Activated CD8-positive, alpha-beta memory T cell treated with anti-CD3 and anti-CD28 coated beads for 48 hours (primary cell): ENCODE measurements at regions not wholly inside any gene's neighbourhood (a gene's known extent, or its start where the extent isn't known, plus 50 kb on each side); places are given as distances from the start of the nearest gene placed in this dataset.

ENCODE experiments used
- DNase-seq, 3 experiments: peaks; one replicate each; pipeline ENCODE4 v3.0.0-alpha.2; 2020; ENCODE audit warnings: low read depth in 2 of 3, low spot score in 2 of 3

GRCh38 chr6:43873806-43874714, 104.0 kb downstream of the VEGFA start:
- DNase-seq, result no peak

DNA sequence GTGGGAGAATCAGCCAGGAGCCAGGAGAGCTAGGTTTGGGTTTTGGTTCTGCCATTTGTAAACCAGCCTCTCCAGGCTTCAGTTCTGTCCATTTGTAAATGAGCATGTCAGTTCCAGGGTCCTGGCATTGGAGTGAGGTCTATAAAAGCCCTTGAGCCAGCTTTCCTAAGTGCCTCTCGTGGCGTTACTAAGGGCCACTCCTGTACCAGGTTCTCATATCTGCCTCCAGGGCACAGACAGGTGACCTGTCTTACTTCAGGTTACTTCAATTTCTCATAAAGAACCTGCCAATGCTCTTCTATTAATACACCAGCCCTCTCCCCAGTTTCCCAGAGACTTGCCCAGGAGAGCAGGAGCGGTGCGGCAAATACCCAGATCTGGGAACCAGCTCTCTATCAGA, 101.9 kb downstream of the VEGFA start:
- DNase-seq, result no peak

DNA sequence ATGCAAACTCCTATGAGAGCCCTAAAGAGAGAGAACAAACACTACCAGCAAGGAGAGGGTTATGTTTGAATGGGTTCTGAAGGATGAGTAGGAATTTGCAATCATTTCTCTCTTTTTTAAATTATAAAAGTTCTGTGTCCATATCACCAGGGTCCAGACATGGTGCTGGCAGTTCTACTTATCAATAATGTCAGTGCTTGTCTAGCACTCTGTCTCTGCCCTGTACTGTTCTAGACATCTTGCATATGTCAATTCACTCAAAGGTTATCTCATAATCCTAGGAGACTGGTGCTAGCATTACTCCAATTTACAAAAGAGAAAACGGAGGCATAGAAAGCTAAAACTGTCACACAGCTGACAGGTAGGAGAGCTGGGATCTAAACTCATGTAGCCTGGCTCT, 101.3 kb downstream of the VEGFA start:
- no peak for DNase-seq

- no peak for DNase-seq
These were observed 100.7 kb downstream of the VEGFA start for GRCh38 chr6:43870660-43871061.

DNA sequence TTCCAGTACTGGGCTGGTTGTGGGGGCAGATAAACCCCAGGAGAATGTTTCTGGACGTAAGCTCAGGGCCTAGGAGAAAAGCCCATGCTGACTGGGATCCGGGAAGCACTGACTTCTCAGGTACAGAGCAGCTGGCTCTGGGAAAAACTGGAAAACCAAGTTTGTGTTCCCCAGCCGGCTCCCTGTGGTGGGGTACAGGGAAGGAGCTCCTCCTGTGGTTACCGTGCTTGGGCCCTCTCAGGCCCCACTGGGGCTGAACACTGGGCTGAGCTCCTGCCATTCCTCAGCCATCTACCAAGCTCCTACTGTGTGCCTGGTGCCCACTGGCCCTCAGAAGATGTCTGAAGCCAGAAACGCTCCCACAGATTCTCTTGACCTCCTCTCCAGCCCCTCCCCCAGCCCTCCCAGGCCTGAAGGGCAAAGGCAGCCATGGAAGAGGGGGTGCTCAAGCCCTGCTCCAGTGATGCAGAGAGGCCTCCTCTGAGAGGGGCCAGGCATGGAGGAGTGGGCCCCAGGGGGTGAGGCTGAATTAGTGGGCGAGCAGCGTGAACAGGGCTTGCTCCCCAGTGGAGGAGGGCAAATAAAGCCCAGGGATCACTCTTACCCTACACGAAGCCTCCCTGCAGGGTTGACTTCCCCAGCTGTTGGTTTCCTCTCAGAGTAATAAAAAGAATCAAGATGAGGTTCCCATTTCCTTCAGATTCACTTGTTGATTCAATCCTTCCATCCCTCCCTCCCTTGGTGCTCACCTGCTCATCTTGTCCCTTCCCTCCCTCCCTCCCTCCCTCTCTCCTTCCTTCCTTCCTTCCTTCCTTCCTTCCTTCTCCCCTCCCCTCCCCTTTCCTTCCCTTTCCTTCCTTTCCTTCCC, 100.0 kb downstream of the VEGFA start:
- no peak for DNase-seq

DNA sequence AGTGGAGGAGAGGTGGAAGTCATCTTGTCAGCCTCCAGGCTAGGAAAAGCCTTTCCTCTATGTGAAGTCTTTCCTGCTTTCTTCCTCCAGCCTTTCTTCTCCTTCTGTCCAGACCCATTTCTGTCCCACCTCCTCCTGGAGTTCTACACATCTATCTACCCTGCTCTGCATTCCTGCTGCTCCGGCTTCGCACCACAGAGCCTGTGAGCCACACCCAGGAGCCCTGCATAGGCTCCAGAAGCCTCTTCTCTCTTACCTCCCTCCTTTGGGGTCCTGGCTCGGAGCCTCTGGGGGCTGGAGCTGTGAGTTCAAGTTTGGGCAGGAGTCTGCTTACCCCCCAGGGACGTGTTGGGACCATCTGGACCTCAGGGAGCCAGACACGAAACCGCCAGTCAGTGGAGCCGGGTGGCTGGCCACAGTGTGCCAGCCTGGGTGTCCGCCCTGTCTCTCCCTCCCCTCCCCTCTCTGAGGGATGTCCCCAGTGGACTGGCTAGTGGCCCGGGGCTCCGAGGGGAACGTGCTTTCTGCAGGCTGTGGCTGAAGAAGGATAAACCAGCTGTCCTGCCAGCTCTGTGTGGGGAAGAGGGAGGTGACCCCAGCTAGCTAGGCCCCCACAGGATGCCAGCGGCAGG, 99.2 kb downstream of the VEGFA start:
- DNase-seq, result no peak

DNA sequence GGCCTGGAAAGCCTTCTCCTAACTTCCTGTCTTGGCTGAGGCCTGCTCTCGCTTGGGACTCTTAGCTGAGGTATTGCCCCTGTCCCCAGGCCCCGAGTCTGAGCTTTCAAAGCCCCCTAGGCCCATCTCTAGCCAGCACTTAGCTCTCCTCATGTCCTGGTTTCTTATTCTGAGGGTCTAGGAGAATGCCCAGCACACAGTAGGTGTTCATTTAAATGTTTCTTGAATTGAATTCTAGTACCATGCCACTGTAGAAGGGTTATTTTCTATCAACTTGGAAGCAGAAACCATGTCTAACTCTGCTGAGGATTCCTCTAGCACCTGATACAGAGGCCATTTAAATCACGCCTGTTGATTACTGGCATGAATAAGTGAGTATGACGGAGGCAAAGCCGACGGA, 98.5 kb downstream of the VEGFA start:
- DNase-seq, result no peak

GRCh38 chr6:43867996-43868395, 98.0 kb downstream of the VEGFA start:
- no peak for DNase-seq

DNA sequence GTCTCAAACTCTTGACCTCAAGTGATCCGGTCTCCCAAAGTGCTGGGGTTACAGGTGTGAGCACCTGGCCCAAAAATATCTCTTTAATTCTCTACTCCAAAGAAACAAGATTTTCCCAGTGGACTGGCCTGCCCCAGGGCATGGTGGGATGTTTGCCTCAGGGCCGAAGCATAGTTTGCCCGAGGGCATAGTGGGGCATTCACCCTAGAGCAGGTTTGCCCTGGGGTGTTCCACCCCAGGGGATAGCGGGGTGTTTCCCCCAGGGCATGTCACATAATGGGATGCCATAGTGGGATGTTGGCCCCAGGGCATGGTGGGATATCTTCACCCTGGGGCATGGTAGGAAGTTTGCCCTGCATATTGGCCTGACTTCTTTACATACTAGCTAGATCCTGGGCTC, 97.2 kb downstream of the VEGFA start:
- DNase-seq, result no peak

GRCh38 chr6:43865932-43866645, 96.1 kb downstream of the VEGFA start:
- DNase-seq, result no peak

DNA sequence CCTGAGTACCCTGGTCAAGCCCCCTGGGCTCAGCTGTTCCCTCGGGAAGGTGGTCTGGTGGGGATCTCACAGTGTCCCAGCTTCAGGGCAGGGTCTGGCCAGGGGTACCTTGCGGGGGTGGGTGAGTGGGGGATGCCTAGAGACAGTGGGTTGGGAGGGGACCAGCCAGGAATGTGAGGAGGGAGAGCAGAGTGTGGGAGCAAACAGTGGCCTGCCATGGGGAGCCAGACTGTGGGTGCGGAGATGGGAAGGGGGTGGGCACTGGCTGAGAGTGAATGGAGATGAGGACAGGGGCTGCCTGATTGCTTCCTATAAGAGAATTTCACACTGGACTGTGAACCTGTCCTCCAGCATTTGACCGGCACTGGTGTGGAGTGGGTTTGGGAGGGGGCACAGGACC, 95.1 kb downstream of the VEGFA start:
- DNase-seq, result no peak

DNA sequence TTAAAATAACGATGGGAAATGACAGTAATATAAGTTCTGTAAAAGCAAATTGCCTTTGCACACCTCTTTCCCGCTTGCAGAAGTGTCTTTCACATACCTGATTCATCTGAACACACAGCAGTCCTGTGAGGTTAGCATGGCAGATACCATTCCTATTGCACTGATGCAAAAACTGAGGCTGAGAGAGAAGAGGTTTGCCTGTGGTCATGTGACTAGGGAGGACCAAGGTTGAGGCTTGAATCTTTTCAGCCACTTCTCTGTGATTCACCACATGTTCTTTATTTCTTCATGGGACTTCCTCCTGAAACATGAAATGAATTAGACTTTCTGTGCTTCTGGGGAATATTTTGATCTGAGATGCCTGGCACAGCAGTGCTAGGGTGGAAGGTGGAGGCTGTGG, 92.9 kb downstream of the VEGFA start:
- no peak for DNase-seq

DNA sequence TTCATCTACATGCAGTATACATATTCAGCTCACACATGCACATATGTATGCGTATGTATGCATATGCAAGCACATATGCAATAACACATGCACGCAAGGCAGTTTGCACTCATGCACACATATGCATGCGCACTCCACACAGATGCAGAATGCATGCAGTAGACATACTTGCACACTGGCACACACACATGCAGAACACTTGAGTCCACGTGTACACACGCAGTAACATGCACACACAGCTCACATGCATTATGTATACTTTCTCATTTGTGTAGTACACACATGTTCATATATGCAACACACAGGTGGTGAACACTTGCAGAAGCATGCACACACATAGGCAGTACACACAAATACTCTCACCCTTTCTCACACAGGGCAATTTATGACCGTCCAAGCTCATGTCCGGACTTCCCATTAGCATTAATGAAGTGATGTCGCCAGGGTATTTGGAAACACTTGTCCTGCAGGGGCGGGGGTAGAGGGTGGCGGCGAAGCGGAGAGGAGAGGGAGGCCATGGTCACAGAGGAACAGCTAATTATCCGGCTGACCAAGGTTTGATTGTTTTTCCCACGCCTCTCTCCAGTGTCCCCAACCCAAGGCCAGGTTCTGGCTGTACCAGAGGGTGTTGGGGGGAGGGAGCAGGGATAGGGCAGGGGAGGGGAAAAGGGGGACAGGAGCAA, 91.3 kb downstream of the VEGFA start:
- DNase-seq, result no peak

DNA sequence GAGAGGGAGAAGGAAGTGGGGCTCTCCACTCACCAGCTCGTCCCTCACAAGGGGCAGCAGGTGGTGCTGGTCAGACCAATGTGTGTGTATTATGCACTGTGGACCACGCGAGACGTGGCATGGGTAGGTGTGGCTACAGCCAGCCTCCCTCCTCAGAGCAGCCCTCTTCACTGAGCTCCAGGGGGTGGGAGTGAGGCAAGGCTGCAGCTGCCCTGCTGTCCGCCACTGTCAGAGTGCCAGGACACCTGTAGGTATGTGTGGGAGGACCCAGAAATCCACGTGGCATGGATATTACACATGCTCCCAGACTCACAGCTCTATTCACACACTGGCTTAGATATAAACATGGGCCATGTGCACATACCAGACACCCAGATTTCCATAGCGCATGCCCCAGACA, 90.3 kb downstream of the VEGFA start:
- DNase-seq, result no peak

DNA sequence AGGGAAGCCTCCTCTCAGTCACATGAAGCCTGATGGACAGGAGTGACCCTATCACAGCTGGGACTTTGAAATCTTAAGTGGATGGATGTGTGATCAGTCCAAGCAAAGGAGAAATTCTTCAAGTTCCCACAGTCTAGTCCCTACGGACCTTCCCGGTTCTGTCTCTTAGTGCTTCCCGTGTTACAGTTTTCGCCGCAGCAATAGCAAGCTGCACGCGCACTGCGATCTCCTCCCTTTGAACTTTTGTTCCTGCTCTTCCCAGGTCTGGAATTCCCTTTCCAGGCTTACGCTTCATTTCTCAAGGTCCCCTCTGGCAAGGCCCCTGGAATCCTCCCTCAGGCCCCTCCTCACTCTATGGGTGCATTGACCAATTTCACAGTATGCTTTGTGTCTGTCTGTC, 89.2 kb downstream of the VEGFA start:
- DNase-seq, result no peak

GRCh38 chr6:43858161-43859153, 88.4 kb downstream of the VEGFA start:
- no peak for DNase-seq

DNA sequence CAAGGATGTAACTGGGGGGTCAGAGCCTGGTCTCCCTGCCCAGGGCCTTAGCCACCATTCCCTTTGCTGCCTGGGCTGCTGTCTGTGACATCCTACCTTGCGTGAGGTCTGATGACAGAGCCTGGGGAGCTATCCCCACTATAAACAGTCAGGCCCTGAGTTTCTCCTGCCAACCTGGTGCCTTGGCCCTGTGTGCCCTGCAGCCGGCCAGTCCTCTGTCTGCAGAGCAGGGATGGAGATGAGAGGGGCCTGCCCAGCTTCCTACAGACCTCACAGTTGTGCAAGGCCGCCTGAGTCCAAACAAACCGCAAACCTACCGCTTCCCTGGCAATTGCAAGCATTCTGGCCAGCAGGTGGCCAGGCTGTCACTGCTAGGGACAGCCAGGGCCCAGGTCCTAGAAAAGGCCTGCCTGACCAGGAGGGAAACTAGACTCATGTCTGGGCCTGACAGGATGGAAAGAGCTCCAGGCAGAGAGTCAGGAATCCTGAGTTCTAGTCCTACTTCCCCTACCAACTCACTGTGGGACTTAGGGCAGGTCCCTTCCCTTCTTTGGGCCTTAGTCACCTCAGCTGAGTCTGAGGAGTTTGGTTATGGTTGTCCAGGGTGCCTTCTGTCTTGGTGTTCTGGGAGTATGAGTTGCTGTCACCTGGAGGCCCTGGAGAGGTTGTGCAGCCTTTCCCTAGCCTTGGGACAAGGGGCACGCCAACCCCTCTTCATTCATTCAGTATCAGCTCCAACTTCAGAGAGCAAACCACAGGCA, 86.2 kb downstream of the VEGFA start:
- no peak for DNase-seq

DNA sequence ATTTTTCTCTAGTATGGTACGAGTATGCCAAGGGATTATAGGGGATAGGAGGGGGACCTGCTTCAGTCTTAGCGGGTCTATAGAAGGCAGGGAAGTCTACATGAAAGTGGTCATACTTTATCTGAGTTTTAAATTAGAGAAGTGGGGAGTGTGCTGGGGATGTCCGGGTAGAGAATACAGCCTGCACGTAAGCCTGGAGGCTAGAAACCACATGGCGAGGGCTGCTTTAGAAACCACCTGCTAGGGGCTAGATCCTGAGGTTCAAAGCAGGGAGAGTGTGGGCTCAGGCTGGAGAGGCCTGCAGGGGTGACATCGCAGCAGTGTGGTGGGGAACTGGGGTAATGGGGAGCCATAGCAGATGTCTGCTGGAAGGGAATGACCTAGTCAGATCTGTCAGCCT, 85.2 kb downstream of the VEGFA start:
- no peak for DNase-seq
